Thoracic aorta (tissue), 2 donors: ENCODE measurements at regions not wholly inside any gene's neighbourhood (a gene's known extent, or its start where the extent isn't known, plus 50 kb on each side); places are given as distances from the start of the nearest gene placed in this dataset.

Source experiments
- ATAC-seq: fragments of 150-250 bp; one replicate; pipeline ENCODE4 v1.8.0; 2017; ENCODE audit warnings: low read depth; ENCODE audit not compliant: insufficient number of reproducible peaks, low FRiP score
- DNase-seq: peaks from one replicate; pipeline ENCODE4 v3.0.0-alpha.2; 2020; ENCODE audit warnings: low spot score
- H3K27ac ChIP-seq, 2 donors: fragments of 200-600 bp; sonication (generic); 1 replicate in 1 of 2; 2 replicates in 1 of 2; pipeline ENCODE4 v1.5.1; 2016; ENCODE audit warnings: mild to moderate bottlenecking in 2 of 2, moderate library complexity in 2 of 2
- H3K27me3 ChIP-seq: fragments of 200-600 bp; sonication (generic); replicated peaks from 2 replicates; pipeline ENCODE4 v1.6.0; 2016; ENCODE audit warnings: mild to moderate bottlenecking; ENCODE audit not compliant: insufficient read depth
- H3K36me3 ChIP-seq: fragments of 200-600 bp; sonication (generic); one replicate; pipeline ENCODE4 v1.5.1; 2016
- H3K4me1 ChIP-seq, 2 donors: fragments of 200-600 bp; sonication (generic); 1 replicate in 1 of 2; 2 replicates in 1 of 2; pipeline versions ENCODE4 v1.5.1 to v1.6.0; 2016; ENCODE audit warnings: low read depth in 2 of 2, mild to moderate bottlenecking in 1 of 2; ENCODE audit not compliant: control insufficient read depth in 1 of 2
- H3K4me3 ChIP-seq: fragments of 200-600 bp; sonication (generic); 2 replicates; pipeline ENCODE4 v1.5.1; 2016; ENCODE audit warnings: mild to moderate bottlenecking
- H3K9me3 ChIP-seq: fragments of 200-600 bp; sonication (generic); 2 replicates; pipeline ENCODE4 v1.5.1; 2016
- TF ChIP-seq, protein P1 (sequence below): fragments of 200-600 bp; sonication (generic); IDR thresholded peaks from one replicate; pipeline ENCODE4 v1.5.1; 2019; ENCODE audit warnings: antibody characterized with exemption

DNA sequence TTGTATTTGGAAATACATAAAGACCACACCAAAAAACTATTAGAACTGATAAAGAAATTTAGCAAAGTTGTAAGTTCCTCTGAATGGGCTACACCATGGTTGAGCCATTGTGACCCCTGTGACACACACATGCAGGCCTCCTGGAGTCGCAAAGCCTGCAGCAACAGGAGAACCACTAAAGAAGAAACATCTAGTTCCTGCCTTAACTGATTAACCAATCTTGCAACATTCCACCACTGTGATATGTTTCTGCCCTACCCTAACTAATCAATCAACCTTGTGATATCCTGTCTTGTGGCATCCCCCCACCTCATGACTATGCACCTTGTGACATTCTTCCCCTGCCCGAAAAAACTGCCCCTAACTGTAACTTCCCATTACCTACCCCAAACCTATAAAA lies 401.8 kb downstream of the PRDM5 start:
- no peak overlapping the region for H3K27ac ChIP-seq
- TF ChIP-seq, protein P1, sequence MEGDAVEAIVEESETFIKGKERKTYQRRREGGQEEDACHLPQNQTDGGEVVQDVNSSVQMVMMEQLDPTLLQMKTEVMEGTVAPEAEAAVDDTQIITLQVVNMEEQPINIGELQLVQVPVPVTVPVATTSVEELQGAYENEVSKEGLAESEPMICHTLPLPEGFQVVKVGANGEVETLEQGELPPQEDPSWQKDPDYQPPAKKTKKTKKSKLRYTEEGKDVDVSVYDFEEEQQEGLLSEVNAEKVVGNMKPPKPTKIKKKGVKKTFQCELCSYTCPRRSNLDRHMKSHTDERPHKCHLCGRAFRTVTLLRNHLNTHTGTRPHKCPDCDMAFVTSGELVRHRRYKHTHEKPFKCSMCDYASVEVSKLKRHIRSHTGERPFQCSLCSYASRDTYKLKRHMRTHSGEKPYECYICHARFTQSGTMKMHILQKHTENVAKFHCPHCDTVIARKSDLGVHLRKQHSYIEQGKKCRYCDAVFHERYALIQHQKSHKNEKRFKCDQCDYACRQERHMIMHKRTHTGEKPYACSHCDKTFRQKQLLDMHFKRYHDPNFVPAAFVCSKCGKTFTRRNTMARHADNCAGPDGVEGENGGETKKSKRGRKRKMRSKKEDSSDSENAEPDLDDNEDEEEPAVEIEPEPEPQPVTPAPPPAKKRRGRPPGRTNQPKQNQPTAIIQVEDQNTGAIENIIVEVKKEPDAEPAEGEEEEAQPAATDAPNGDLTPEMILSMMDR: no peak
- ATAC-seq (no peak), DNase-seq (no peak)
- H3K27me3 ChIP-seq: no peaks in the 10 kb centered on the region
- peaks cover 0 to 3% of the 10 kb centered on the region in 2 donors for H3K4me1 ChIP-seq
- no peaks in the 10 kb centered on the region for H3K9me3 ChIP-seq
- no peak overlapping the region for H3K4me3 ChIP-seq
- H3K36me3 ChIP-seq: no peaks in the 10 kb centered on the region

DNA sequence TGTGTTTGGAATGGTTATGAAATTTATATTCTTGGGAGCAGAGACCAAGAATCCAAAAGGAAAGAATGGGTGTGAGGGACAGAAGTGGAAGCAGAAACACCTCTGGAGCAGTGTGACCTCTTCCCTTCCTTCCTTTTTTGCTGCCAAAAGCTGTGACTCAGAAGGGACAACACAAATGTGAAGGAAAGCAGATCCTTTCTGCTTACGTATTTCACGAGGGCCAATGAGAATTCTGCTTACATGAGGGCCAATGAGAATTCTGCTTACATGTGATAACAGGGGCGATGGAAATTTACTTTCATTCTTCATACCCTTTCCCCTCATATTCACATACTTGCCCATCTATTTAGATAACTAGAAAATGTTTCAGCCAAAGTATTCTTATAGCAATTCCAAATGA lies 404.6 kb downstream of the PRDM5 start:
- Histone ChIP-seq H3K4me3 (peak overlapping the region; percentile 45), H3K27ac (peak overlapping the region in 1 of 2 donors; percentile 54), H3K27me3 (no peaks in the 10 kb centered on the region), H3K36me3 (no peaks in the 10 kb centered on the region), H3K4me1 (peaks cover 0 to 3% of the 10 kb centered on the region in 2 donors), H3K9me3 (no peaks in the 10 kb centered on the region)
- DNase-seq (peak; percentile 10), ATAC-seq (peak; percentile 99)
- TF ChIP-seq, protein P1: no peak

DNA sequence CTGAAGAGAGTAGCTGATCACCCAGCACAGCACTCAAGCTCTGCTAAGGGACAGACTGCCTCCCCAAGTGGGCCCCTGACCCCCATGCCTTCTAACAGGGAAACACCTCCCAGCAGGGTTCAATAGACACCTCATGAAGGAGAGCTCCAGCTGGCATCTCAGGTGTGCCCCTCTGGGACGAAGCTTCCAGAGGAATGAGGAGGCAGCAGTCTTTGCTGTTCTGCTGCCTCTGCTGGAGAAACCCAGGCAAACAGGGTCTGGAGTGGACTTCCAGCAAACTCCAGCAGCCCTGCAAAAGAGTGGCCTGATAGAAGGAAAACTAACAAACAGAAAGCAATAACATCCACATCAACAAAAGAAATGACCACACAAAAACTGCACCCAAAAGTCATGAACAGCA lies 412.8 kb downstream of the PRDM5 start:
- Histone ChIP-seq H3K4me3 (no peak overlapping the region), H3K9me3 (no peaks in the 10 kb centered on the region), H3K27me3 (no peaks in the 10 kb centered on the region), H3K4me1 (no peaks in the 10 kb centered on the region), H3K36me3 (no peaks in the 10 kb centered on the region), H3K27ac (no peak overlapping the region)
- DNase-seq (no peak), ATAC-seq (no peak)
- TF ChIP-seq, protein P1: no peak

DNA sequence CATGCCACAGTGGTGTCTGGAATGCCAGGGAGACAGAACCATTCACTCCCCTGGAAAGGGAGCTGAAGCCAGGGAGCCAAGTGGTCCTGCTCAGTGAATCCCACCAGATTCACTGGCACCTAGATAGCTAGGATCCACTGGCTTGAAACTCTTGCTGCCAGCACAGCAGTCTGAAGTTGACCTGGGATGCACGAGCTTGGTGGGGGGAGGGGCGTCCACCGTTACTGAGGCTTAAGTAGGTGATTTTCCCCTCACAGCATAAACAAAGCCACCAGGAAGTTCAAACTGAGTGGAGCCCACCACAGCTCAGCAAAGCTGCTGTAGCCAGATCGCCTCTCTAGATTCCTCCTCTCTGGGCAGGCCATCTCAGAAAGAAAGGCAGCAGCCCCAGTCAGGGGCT lies 413.3 kb downstream of the PRDM5 start:
- Histone ChIP-seq H3K4me1 (no peaks in the 10 kb centered on the region), H3K36me3 (no peaks in the 10 kb centered on the region), H3K9me3 (no peaks in the 10 kb centered on the region), H3K4me3 (no peak overlapping the region), H3K27me3 (no peaks in the 10 kb centered on the region), H3K27ac (no peak overlapping the region)
- no peak for DNase-seq
- TF ChIP-seq, protein P1: no peak
- no peak for ATAC-seq

DNA sequence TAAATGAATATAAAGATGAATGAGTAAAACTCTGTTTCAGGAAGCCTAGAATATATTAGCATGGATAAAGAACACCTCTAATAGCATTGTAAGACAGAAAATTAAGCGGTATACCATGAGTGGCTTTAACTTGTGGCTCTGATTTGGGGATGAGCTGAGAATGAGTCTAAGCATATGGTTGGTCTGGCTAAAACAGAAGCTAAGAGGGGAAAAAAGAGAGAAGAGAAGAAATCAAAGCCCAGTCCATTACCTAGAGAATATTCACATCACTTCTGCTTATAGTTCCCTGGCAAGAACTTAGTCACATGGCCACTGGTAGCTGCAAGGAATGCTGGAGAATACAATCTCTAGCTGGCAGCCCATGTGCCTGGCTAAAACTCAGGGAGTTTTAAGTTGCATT lies 414.5 kb downstream of the PRDM5 start:
- H3K27ac ChIP-seq: no peak overlapping the region
- H3K4me1 ChIP-seq: no peaks in the 10 kb centered on the region
- TF ChIP-seq, protein P1: no peak
- no peaks in the 10 kb centered on the region for H3K9me3 ChIP-seq
- no peak for ATAC-seq
- H3K4me3 ChIP-seq: no peak overlapping the region
- H3K27me3 ChIP-seq: no peaks in the 10 kb centered on the region
- DNase-seq: no peak
- no peaks in the 10 kb centered on the region for H3K36me3 ChIP-seq
